ENCODE measurements at regions not wholly inside any gene's neighbourhood (a gene's known extent, or its start where the extent isn't known, plus 50 kb on each side); places are given as distances from the start of the nearest gene placed in this dataset.
"Not testable (repeated sequence)": the region's sequence is repeated elsewhere in the genome, so short reads cannot be mapped to it uniquely, and the experiment has no call there.

- no peak overlapping the region for H3K27ac ChIP-seq (replicated peaks)
- no peak for TF ChIP-seq CTCF (IDR thresholded peaks at IDR 0.05; ENCODE audit: borderline replicate concordance)
- H3K27me3 ChIP-seq (ENCODE audit: low read depth), result no peaks in the 10 kb centered on the region
- no peaks in the 10 kb centered on the region for H3K4me1 ChIP-seq
- intact Hi-C loops (cut with micrococcal nuclease), result no loop called here
- H3K36me3 ChIP-seq, result no peaks in the 10 kb centered on the region
- H3K9me3 ChIP-seq (replicated peaks), result peaks cover 18% of the 10 kb centered on the region
- no peak overlapping the region for H3K4me3 ChIP-seq
- DNase-seq, result no peak
Observed at GRCh38 chr9:26789959-26790358, 102.6 kb downstream of the CAAP1 start.

GRCh38 chr9:26786564-26786963 is 106.0 kb downstream of the CAAP1 start:
- DNase-seq, result no peak
- Histone ChIP-seq H3K4me3 (no peak overlapping the region), H3K4me1 (no peaks in the 10 kb centered on the region), H3K27me3 (ENCODE audit: low read depth) (no peaks in the 10 kb centered on the region), H3K36me3 (no peaks in the 10 kb centered on the region), H3K27ac (replicated peaks) (no peak overlapping the region), H3K9me3 (replicated peaks) (no peaks in the 10 kb centered on the region)
- intact Hi-C loops (cut with micrococcal nuclease), result no loop called here
- TF ChIP-seq CTCF (IDR thresholded peaks at IDR 0.05; ENCODE audit: borderline replicate concordance), result no peak

- H3K4me3 ChIP-seq, result no peak overlapping the region
- H3K9me3 ChIP-seq (replicated peaks), result peaks cover 6% of the 10 kb centered on the region
- no peak for DNase-seq
- H3K27me3 ChIP-seq (ENCODE audit: low read depth), result no peaks in the 10 kb centered on the region
- H3K36me3 ChIP-seq, result no peaks in the 10 kb centered on the region
- no peak for TF ChIP-seq CTCF (IDR thresholded peaks at IDR 0.05; ENCODE audit: borderline replicate concordance)
- intact Hi-C loops (cut with micrococcal nuclease), result no loop called here
- no peaks in the 10 kb centered on the region for H3K4me1 ChIP-seq
- H3K27ac ChIP-seq (replicated peaks), result no peak overlapping the region
Observed at GRCh38 chr9:26782899-26783298, 109.7 kb downstream of the CAAP1 start.

- Histone ChIP-seq H3K27me3 (ENCODE audit: low read depth) (no peaks in the 10 kb centered on the region), H3K9me3 (replicated peaks) (peaks cover 6% of the 10 kb centered on the region), H3K4me1 (no peaks in the 10 kb centered on the region), H3K36me3 (no peaks in the 10 kb centered on the region), H3K4me3 (no peak overlapping the region), H3K27ac (replicated peaks) (no peak overlapping the region)
- intact Hi-C loops (cut with micrococcal nuclease), result no loop called here
- DNase-seq, result no peak
- no peak for TF ChIP-seq CTCF (IDR thresholded peaks at IDR 0.05; ENCODE audit: borderline replicate concordance)
Observed at GRCh38 chr9:26781906-26782305, 110.7 kb downstream of the CAAP1 start.

GRCh38 chr9:26780307-26780706 is 112.3 kb downstream of the CAAP1 start:
- DNase-seq; H3K27ac ChIP-seq (replicated peaks); H3K4me1 ChIP-seq; H3K9me3 ChIP-seq (replicated peaks); H3K4me3 ChIP-seq; H3K36me3 ChIP-seq; H3K27me3 ChIP-seq (ENCODE audit: low read depth); intact Hi-C loops (cut with micrococcal nuclease): not testable (repeated sequence)

- no peak for DNase-seq
- H3K9me3 ChIP-seq (replicated peaks), result peaks cover 6% of the 10 kb centered on the region
- H3K36me3 ChIP-seq, result no peaks in the 10 kb centered on the region
- no peaks in the 10 kb centered on the region for H3K4me1 ChIP-seq
- H3K27me3 ChIP-seq (ENCODE audit: low read depth), result peaks cover 8% of the 10 kb centered on the region
- intact Hi-C loops (cut with micrococcal nuclease), result no loop called here
- H3K4me3 ChIP-seq, result no peak overlapping the region
- no peak for TF ChIP-seq CTCF (IDR thresholded peaks at IDR 0.05; ENCODE audit: borderline replicate concordance)
- no peak overlapping the region for H3K27ac ChIP-seq (replicated peaks)
Observed at GRCh38 chr9:26779062-26779461, 113.5 kb downstream of the CAAP1 start.
